SK-N-SH treated with all-trans-retinoic acid at 6 μM for 48 hours (cell line): ENCODE measurements at regions not wholly inside any gene's neighbourhood (a gene's known extent, or its start where the extent isn't known, plus 50 kb on each side); places are given as distances from the start of the nearest gene placed in this dataset.
"Not testable (repeated sequence)": the region's sequence is repeated elsewhere in the genome, so short reads cannot be mapped to it uniquely, and the experiment has no call there.

Experiments used
- ATAC-seq: fragments of 200-7000 bp; cut with Tn5 transposase; 3 replicates; pipeline ENCODE4 v1.9.1; 2020; ENCODE audit warnings: mild to moderate bottlenecking, moderate library complexity
- ARNTL ChIP-seq: fragments of 450-650 bp; formaldehyde crosslinking; IDR thresholded peaks from 2 replicates; pipeline ENCODE4 v1.5.0; 2020; ENCODE audit warnings: low read depth, mild to moderate bottlenecking, moderate library complexity, borderline replicate concordance
- BACH2 ChIP-seq: fragments of 250-450 bp; sonication (Bioruptor Pico); IDR thresholded peaks from 2 replicates; pipeline ENCODE4 v1.9.0; 2021; ENCODE audit warnings: mild to moderate bottlenecking, borderline replicate concordance
- CREB5 ChIP-seq: fragments of 250-450 bp; sonication (Bioruptor Pico); IDR thresholded peaks from 2 replicates; pipeline ENCODE4 v1.5.1; 2020; ENCODE audit warnings: low read depth, mild to moderate bottlenecking, moderate library complexity
- CSDC2 ChIP-seq: fragments of 250-450 bp; sonication (Bioruptor Pico); IDR thresholded peaks from 2 replicates; pipeline ENCODE4 v1.5.0; 2020; ENCODE audit warnings: mild to moderate bottlenecking, moderate library complexity
- CSRNP3 ChIP-seq: fragments of 250-450 bp; sonication (Bioruptor Pico); IDR thresholded peaks from 2 replicates; pipeline ENCODE4 v1.5.1; 2021; ENCODE audit warnings: mild to moderate bottlenecking, moderate library complexity
- ESRRG ChIP-seq: fragments of 250-450 bp; sonication (Bioruptor Pico); IDR thresholded peaks from 2 replicates; pipeline ENCODE4 v1.6.1; 2021; ENCODE audit warnings: mild to moderate bottlenecking
- GLIS3 ChIP-seq: fragments of 250-450 bp; sonication (Bioruptor Pico); IDR thresholded peaks from 2 replicates; pipeline ENCODE4 v1.5.0; 2020; ENCODE audit warnings: mild to moderate bottlenecking, moderate library complexity
- ISL1 ChIP-seq: fragments of 250-450 bp; sonication (Bioruptor Pico); IDR thresholded peaks from 2 replicates; pipeline ENCODE4 v2.1.2; 2022; ENCODE audit warnings: mild to moderate bottlenecking, moderate library complexity
- PATZ1 ChIP-seq: fragments of 250-450 bp; sonication (Bioruptor Pico); IDR thresholded peaks from 2 replicates; pipeline ENCODE4 v1.8.0; 2020; ENCODE audit warnings: mild to moderate bottlenecking, moderate library complexity, borderline replicate concordance
- POU6F1 ChIP-seq: fragments of 250-450 bp; sonication (Bioruptor Pico); IDR thresholded peaks from 2 replicates; pipeline ENCODE4 v1.8.0; 2021; ENCODE audit warnings: low read depth, mild to moderate bottlenecking, moderate library complexity, borderline replicate concordance
- PPARA ChIP-seq: fragments of 250-450 bp; sonication (Bioruptor Pico); IDR thresholded peaks from 2 replicates; pipeline ENCODE4 v1.5.0; 2020; ENCODE audit warnings: mild to moderate bottlenecking, borderline replicate concordance
- SNAI2 ChIP-seq: fragments of 250-450 bp; sonication (Bioruptor Pico); IDR thresholded peaks from 2 replicates; pipeline ENCODE4 v1.5.0; 2020; ENCODE audit warnings: mild to moderate bottlenecking, moderate library complexity
- TCF4 ChIP-seq: fragments of 250-450 bp; sonication (Bioruptor Pico); IDR thresholded peaks from 2 replicates; pipeline ENCODE4 v1.8.0; 2021; ENCODE audit warnings: mild to moderate bottlenecking, moderate library complexity, borderline replicate concordance
- TOX ChIP-seq: fragments of 250-450 bp; sonication (Bioruptor Pico); IDR thresholded peaks from 2 replicates; pipeline ENCODE4 v1.8.0; 2021; ENCODE audit warnings: mild to moderate bottlenecking, moderate library complexity, borderline replicate concordance
- ZC3H10 ChIP-seq: fragments of 250-450 bp; sonication (Bioruptor Pico); IDR thresholded peaks from 2 replicates; pipeline ENCODE4 v1.5.1; 2021; ENCODE audit warnings: mild to moderate bottlenecking, moderate library complexity
- ZFP3 ChIP-seq: fragments of 250-450 bp; sonication (Bioruptor Pico); IDR thresholded peaks from 2 replicates; pipeline ENCODE4 v1.5.0; 2020; ENCODE audit warnings: mild to moderate bottlenecking, moderate library complexity
- ZFP30 ChIP-seq: fragments of 450-650 bp; formaldehyde crosslinking; IDR thresholded peaks from 2 replicates; pipeline ENCODE4 v1.5.0; 2022; ENCODE audit warnings: mild to moderate bottlenecking, moderate library complexity
- ZNF565 ChIP-seq: fragments of 450-650 bp; formaldehyde crosslinking; conservative IDR thresholded peaks from 2 replicates; pipeline ENCODE4 v1.5.0; 2020; ENCODE audit warnings: low read depth, mild to moderate bottlenecking, moderate library complexity
- ZNF70 ChIP-seq: fragments of 450-650 bp; formaldehyde crosslinking; IDR thresholded peaks from 2 replicates; pipeline ENCODE4 v1.5.0; 2020; ENCODE audit warnings: mild to moderate bottlenecking, moderate library complexity
- ZNF8 ChIP-seq: fragments of 450-650 bp; formaldehyde crosslinking; IDR thresholded peaks from 2 replicates; pipeline ENCODE4 v1.5.0; 2020; ENCODE audit warnings: mild to moderate bottlenecking, moderate library complexity

- TF ChIP-seq POU6F1 (CRISPR knock-in tag): no peak
- TF ChIP-seq ZNF565 (CRISPR knock-in tag): no peak
- TF ChIP-seq ZNF8 (CRISPR knock-in tag): no peak
- no peak for TF ChIP-seq SNAI2 (CRISPR knock-in tag)
- no peak for TF ChIP-seq BACH2 (CRISPR knock-in tag)
- TF ChIP-seq TOX: no peak
- no peak for TF ChIP-seq ZFP30 (CRISPR knock-in tag)
- no peak for TF ChIP-seq CSDC2
Measured at GRCh38 chr2:34808426-34808825, 1209.3 kb upstream of the FAM98A start (continued).

- ATAC-seq: no peak
- TF ChIP-seq PPARA (no peak), POU6F1 (CRISPR knock-in tag) (no peak), PATZ1 (no peak), CSRNP3 (no peak), ARNTL (CRISPR knock-in tag) (no peak), ZNF565 (CRISPR knock-in tag) (no peak)
- TF ChIP-seq, all 23 proteins: peak for 0
Measured at GRCh38 chr2:34806891-34807290, 1207.8 kb upstream of the FAM98A start.

GRCh38 chr2:34806396-34806795 lies 1207.3 kb upstream of the FAM98A start:
- no peak for ATAC-seq
- TF ChIP-seq CREB5 (CRISPR knock-in tag) (no peak), ZNF8 (CRISPR knock-in tag) (no peak), PATZ1 (no peak), ZFP30 (CRISPR knock-in tag) (no peak), ZFP3 (CRISPR knock-in tag) (no peak), ARNTL (CRISPR knock-in tag) (no peak), POU6F1 (CRISPR knock-in tag) (no peak), ZNF565 (CRISPR knock-in tag) (no peak), ESRRG (CRISPR knock-in tag) (no peak), CSDC2 (no peak), PPARA (no peak)
- TF ChIP-seq, all 23 proteins: peak for 0

GRCh38 chr2:34799556-34799955 lies 1200.5 kb upstream of the FAM98A start:
- TF ChIP-seq TCF4 (CRISPR knock-in tag) (no peak), ISL1 (CRISPR knock-in tag) (no peak), CSRNP3 (no peak), PATZ1 (no peak), TOX (no peak), ZC3H10 (CRISPR knock-in tag) (no peak), ESRRG (CRISPR knock-in tag) (no peak), GLIS3 (CRISPR knock-in tag) (no peak), ZFP30 (CRISPR knock-in tag) (no peak), ZNF70 (CRISPR knock-in tag) (no peak)
- no peak for ATAC-seq

- not testable (repeated sequence) for ATAC-seq
Measured at GRCh38 chr2:34795586-34795985, 1196.5 kb upstream of the FAM98A start.
